ENCODE measurements at regions not wholly inside any gene's neighbourhood (a gene's known extent, or its start where the extent isn't known, plus 50 kb on each side); places are given as distances from the start of the nearest gene placed in this dataset.

GRCh38 chr13:80666782-80667552 is 326.0 kb upstream of the SPRY2 start:
- ATAC-seq: no peak
- no peak for DNase-seq

GRCh38 chr13:80665792-80666333 is 324.9 kb upstream of the SPRY2 start:
- ATAC-seq (no peak), DNase-seq (no peak)

GRCh38 chr13:80664950-80665349 is 324.0 kb upstream of the SPRY2 start:
- no peak for ATAC-seq
- no peak for DNase-seq

- DNase-seq: no peak
- ATAC-seq: no peak
These were observed 322.9 kb upstream of the SPRY2 start for GRCh38 chr13:80663788-80664187.

GRCh38 chr13:80658705-80659104 is 317.8 kb upstream of the SPRY2 start:
- no peak for DNase-seq

GRCh38 chr13:80656512-80656904 is 315.6 kb upstream of the SPRY2 start:
- DNase-seq: no peak
- ATAC-seq: no peak

More at GRCh38 chr13:80658705-80659104, 317.8 kb upstream of the SPRY2 start:
- no peak for ATAC-seq

GRCh38 chr13:80655778-80656511 is 315.0 kb upstream of the SPRY2 start:
- DNase-seq (no peak), ATAC-seq (no peak)

- no peak for ATAC-seq
- no peak for DNase-seq
These were observed 313.8 kb upstream of the SPRY2 start for GRCh38 chr13:80654638-80655249.

- no peak for ATAC-seq
These were observed 308.3 kb upstream of the SPRY2 start for GRCh38 chr13:80649274-80649673.

GRCh38 chr13:80642641-80643040 is 301.7 kb upstream of the SPRY2 start:
- ATAC-seq: no peak
- DNase-seq: no peak

More at GRCh38 chr13:80649274-80649673, 308.3 kb upstream of the SPRY2 start:
- DNase-seq: no peak

GRCh38 chr13:80633251-80633650 is 292.3 kb upstream of the SPRY2 start:
- no peak for DNase-seq
- ATAC-seq: no peak

GRCh38 chr13:80630685-80631121 is 289.8 kb upstream of the SPRY2 start:
- no peak for DNase-seq
- no peak for ATAC-seq

- DNase-seq: no peak
- ATAC-seq: no peak
These were observed 277.9 kb upstream of the SPRY2 start for GRCh38 chr13:80618781-80619180.

GRCh38 chr13:80612804-80613203 is 271.9 kb upstream of the SPRY2 start:
- ATAC-seq (no peak), DNase-seq (no peak)

GRCh38 chr13:80611310-80611709 is 270.4 kb upstream of the SPRY2 start:
- DNase-seq (no peak), ATAC-seq (no peak)

- no peak for DNase-seq
- ATAC-seq: no peak
These were observed 264.8 kb upstream of the SPRY2 start for GRCh38 chr13:80605716-80606115.

- no peak for ATAC-seq
These were observed 264.1 kb upstream of the SPRY2 start for GRCh38 chr13:80605011-80605410.

GRCh38 chr13:80604098-80604497 is 263.2 kb upstream of the SPRY2 start:
- no peak for DNase-seq
- no peak for ATAC-seq

More at GRCh38 chr13:80605011-80605410, 264.1 kb upstream of the SPRY2 start:
- no peak for DNase-seq

- ATAC-seq (no peak), DNase-seq (no peak)
These were observed 262.4 kb upstream of the SPRY2 start for GRCh38 chr13:80603351-80603750.

GRCh38 chr13:80599765-80600164 is 258.8 kb upstream of the SPRY2 start:
- no peak for DNase-seq
- ATAC-seq: no peak

GRCh38 chr13:80598189-80598588 is 257.3 kb upstream of the SPRY2 start:
- ATAC-seq (no peak), DNase-seq (no peak)

- DNase-seq (no peak), ATAC-seq (no peak)
These were observed 251.2 kb upstream of the SPRY2 start for GRCh38 chr13:80591976-80592740.
